Choroid plexus epithelial cell (primary cell): ENCODE measurements at regions not wholly inside any gene's neighbourhood (a gene's known extent, or its start where the extent isn't known, plus 50 kb on each side); places are given as distances from the start of the nearest gene placed in this dataset.

Experiments
- DNase-seq: peaks from one replicate; pipeline ENCODE4 v3.0.0-alpha.2; 2010; ENCODE audit warnings: low read depth
- H3K4me3 ChIP-seq: 2 replicates; pipeline ENCODE4 v1.5.1; 2011; ENCODE audit warnings: low read depth, mild to moderate bottlenecking, control low read depth, low read length, moderate library complexity
- CTCF ChIP-seq: conservative IDR thresholded peaks from 2 replicates; pipeline ENCODE4 v1.5.1; 2011; ENCODE audit warnings: low read depth, mild to moderate bottlenecking, control low read depth, inconsistent platforms, low read length, moderate library complexity

DNA sequence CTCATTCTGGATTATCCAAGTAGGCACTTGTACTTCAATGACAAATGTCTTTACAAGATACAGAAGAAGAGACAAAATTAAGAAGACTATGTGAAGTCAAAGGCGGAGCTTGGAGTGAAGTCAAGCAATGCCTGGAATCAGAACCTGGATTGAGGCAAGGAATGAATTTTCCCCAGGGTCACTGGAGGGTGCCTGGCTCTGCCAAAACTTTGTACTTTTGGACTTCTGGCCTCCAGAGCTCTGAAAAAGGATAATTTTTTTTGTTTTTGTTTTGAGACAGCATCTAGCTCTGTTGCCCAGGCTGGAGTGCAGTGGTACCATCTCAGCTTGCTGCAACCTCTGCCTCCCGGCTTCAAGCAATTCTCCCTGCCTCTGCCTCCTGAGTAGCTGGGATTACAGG, 119.3 kb upstream of the AGBL1 start:
- TF ChIP-seq CTCF = no peak
- H3K4me3 ChIP-seq = no peak overlapping the region
- DNase-seq = no peak

DNA sequence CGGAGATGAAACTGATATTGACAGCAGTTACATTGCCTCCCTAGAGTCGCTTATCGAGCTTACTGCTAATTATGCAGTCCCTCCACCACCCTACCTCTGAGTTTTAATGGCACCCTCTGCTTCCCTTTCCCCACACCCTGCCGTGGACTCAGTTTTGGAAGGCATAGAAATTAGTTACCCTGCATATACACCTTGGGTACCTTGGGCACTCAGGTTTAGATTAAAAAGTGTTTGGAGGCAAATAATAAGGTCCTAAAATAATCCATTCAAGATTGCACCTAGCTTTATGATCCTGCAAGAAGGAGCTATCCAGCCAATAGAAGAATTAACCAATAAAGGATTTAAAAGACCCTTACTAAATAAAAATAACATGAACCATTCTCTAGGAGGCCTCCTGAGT, 117.8 kb upstream of the AGBL1 start:
- DNase-seq = no peak
- TF ChIP-seq CTCF = no peak
- no peak overlapping the region for H3K4me3 ChIP-seq

GRCh38 chr15:85963262-85963760, 116.4 kb upstream of the AGBL1 start:
- TF ChIP-seq CTCF = no peak
- no peak for DNase-seq
- no peak overlapping the region for H3K4me3 ChIP-seq

DNA sequence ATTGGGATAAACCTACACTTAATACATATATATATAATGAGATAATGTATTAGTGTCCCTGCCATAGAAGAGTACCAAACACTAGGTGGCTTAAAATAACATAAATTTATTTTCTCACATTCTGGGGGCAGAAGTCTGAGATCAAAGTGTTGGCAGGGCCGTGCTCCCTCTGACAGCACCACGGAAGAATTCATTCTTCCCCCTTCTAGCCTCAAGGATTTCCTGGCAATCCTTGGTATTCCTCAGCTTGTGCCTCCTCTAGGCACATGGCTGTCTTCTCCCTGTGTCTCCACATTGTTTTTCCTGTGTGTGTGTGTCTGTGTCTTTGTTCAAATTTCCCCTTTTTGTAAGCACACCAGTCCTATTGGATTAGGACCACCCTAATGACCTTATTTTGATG, 115.2 kb upstream of the AGBL1 start:
- H3K4me3 ChIP-seq = no peak overlapping the region
- no peak for DNase-seq
- TF ChIP-seq CTCF = no peak

GRCh38 chr15:85967553-85967952, 112.1 kb upstream of the AGBL1 start:
- DNase-seq = no peak
- no peak overlapping the region for H3K4me3 ChIP-seq
- TF ChIP-seq CTCF = no peak

GRCh38 chr15:85972805-85973540, 106.7 kb upstream of the AGBL1 start:
- no peak overlapping the region for H3K4me3 ChIP-seq
- no peak for TF ChIP-seq CTCF
- no peak for DNase-seq
